CD4-positive, alpha-beta T cell (primary cell): ENCODE measurements at regions not wholly inside any gene's neighbourhood (a gene's known extent, or its start where the extent isn't known, plus 50 kb on each side); places are given as distances from the start of the nearest gene placed in this dataset.

ENCODE experiments used
- ATAC-seq: fragments of 200-7000 bp; cut with Tn5 transposase; one replicate; pipeline ENCODE4 v1.10.0; 2022; ENCODE audit warnings: mild to moderate bottlenecking; ENCODE audit not compliant: poor library complexity
- CTCF ChIA-PET: fragments of 350-600 bp; sonication (Branson Sonifier 250); formaldehyde crosslinking; loops from one replicate; lab custom pipeline; 2021; ENCODE audit warnings: antibody characterized with exemption, inconsistent platforms; lab: Charles Lee
- POLR2A ChIA-PET: fragments of 350-600 bp; sonication (Branson Sonifier 250); formaldehyde crosslinking; loops from one replicate; lab custom pipeline; 2021; ENCODE audit warnings: antibody characterized with exemption, inconsistent platforms; lab: Charles Lee
- DNase-seq, 14 experiments: peaks; one replicate each; pipeline ENCODE4 v3.0.0-alpha.2; 2013 to 2020; ENCODE audit warnings: mixed read lengths in 2 of 14
- H3K27ac ChIP-seq, 2 donors: one replicate each; pipeline versions ENCODE4 v1.5.1 to v1.7.0; 2013; ENCODE audit warnings: low read length in 2 of 2, low read depth in 1 of 2, mild to moderate bottlenecking in 1 of 2
- H3K27me3 ChIP-seq, 2 experiments: 1 replicate in 1 of 2; 2 replicates in 1 of 2; pipeline versions ENCODE4 v1.6.1 to v1.7.0; 2013; ENCODE audit warnings: low read length in 2 of 2, control low read depth in 1 of 2, mild to moderate bottlenecking in 1 of 2, moderate library complexity in 1 of 2; ENCODE audit not compliant: insufficient read depth in 2 of 2, control insufficient read depth in 1 of 2
- H3K36me3 ChIP-seq: one replicate; pipeline ENCODE4 v1.6.1; 2013; ENCODE audit warnings: low read length, control low read depth; ENCODE audit not compliant: insufficient read depth
- H3K4me1 ChIP-seq: one replicate; pipeline ENCODE4 v1.6.1; 2013; ENCODE audit warnings: low read length, control low read depth; ENCODE audit not compliant: insufficient read depth
- H3K4me3 ChIP-seq: one replicate; pipeline ENCODE4 v1.5.1; 2013; ENCODE audit warnings: mild to moderate bottlenecking, low read length, moderate library complexity
- H3K9me3 ChIP-seq, 2 experiments: 1 replicate in 1 of 2; 2 replicates in 1 of 2; pipeline versions ENCODE4 v1.6.1 to v1.7.0; 2013; ENCODE audit warnings: low read length in 2 of 2, mild to moderate bottlenecking in 2 of 2, control low read depth in 1 of 2, moderate library complexity in 1 of 2; ENCODE audit not compliant: control insufficient read depth in 1 of 2, insufficient read depth in 1 of 2
- H3K27ac Mint-ChIP-seq: one replicate; pipeline ENCODE4 v1.8.0; 2020; ENCODE audit warnings: mixed read lengths
- H3K27me3 Mint-ChIP-seq: one replicate; pipeline ENCODE4 v1.8.0; 2021; ENCODE audit warnings: mixed read lengths
- H3K36me3 Mint-ChIP-seq: one replicate; pipeline ENCODE4 v1.8.0; 2021; ENCODE audit warnings: low read depth, mixed read lengths
- H3K4me1 Mint-ChIP-seq: one replicate; pipeline ENCODE4 v1.8.0; 2021; ENCODE audit warnings: low read depth, mixed read lengths
- H3K4me3 Mint-ChIP-seq: one replicate; pipeline ENCODE4 v1.8.0; 2020; ENCODE audit warnings: mild to moderate bottlenecking, mixed read lengths
- H3K9me3 Mint-ChIP-seq: one replicate; pipeline ENCODE4 v1.8.0; 2020; ENCODE audit warnings: mixed read lengths
- intact Hi-C, 2 experiments: fragments of 100-400 bp; cut with DNase I in 1 of 2; cut with micrococcal nuclease in 1 of 2; formaldehyde crosslinking; loops; one replicate each; pipeline versions ENCODE4 v1.15.1 to v1.9.0; 2023 to 2025; cut with DNase I, micrococcal nuclease
- TF ChIP-seq, protein P1 (sequence below): fragments of 200-600 bp; IDR thresholded peaks from one replicate; pipeline ENCODE4 v1.8.0; 2022; ENCODE audit warnings: antibody characterized with exemption, mild to moderate bottlenecking

DNA sequence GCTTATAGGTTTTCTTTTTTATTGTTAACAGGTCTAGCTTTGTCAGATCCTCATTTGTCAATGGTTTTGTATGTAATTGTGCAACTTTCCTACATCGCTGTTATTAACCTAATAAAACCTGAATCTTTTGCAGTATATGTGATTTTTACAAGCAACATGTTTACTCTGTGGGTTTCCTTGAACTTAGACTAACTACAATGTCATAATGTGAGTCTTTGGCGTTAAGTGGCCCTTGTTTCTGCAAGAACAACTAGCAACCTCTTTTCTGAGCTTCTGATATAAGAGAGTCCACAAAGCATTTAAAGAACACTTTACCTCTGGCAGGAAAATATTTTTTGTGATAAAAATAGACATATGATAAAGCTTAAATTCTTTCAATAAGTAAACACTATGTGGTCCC is 230.3 kb upstream of the CFAP20DC start:
- ATAC-seq = no peak
- no peak for DNase-seq
- Histone ChIP-seq H3K27ac (no peak overlapping the region), H3K36me3 (no peaks in the 10 kb centered on the region), H3K9me3 (no peaks in the 10 kb centered on the region), H3K4me1 (no peaks in the 10 kb centered on the region), H3K27me3 (no peaks in the 10 kb centered on the region), H3K4me3 (no peak overlapping the region)
- TF ChIP-seq, protein P1, sequence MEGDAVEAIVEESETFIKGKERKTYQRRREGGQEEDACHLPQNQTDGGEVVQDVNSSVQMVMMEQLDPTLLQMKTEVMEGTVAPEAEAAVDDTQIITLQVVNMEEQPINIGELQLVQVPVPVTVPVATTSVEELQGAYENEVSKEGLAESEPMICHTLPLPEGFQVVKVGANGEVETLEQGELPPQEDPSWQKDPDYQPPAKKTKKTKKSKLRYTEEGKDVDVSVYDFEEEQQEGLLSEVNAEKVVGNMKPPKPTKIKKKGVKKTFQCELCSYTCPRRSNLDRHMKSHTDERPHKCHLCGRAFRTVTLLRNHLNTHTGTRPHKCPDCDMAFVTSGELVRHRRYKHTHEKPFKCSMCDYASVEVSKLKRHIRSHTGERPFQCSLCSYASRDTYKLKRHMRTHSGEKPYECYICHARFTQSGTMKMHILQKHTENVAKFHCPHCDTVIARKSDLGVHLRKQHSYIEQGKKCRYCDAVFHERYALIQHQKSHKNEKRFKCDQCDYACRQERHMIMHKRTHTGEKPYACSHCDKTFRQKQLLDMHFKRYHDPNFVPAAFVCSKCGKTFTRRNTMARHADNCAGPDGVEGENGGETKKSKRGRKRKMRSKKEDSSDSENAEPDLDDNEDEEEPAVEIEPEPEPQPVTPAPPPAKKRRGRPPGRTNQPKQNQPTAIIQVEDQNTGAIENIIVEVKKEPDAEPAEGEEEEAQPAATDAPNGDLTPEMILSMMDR = no peak
- no peaks in the 10 kb centered on the region for H3K36me3 Mint-ChIP-seq
- no peak overlapping the region for H3K27ac Mint-ChIP-seq
- no peaks in the 10 kb centered on the region for H3K9me3 Mint-ChIP-seq
- no peaks in the 10 kb centered on the region for H3K27me3 Mint-ChIP-seq
- POLR2A ChIA-PET = no interaction called here
- no peak overlapping the region for H3K4me3 Mint-ChIP-seq
- no peaks in the 10 kb centered on the region for H3K4me1 Mint-ChIP-seq
- intact Hi-C loops = no loop called here
- CTCF ChIA-PET = no interaction called here

DNA sequence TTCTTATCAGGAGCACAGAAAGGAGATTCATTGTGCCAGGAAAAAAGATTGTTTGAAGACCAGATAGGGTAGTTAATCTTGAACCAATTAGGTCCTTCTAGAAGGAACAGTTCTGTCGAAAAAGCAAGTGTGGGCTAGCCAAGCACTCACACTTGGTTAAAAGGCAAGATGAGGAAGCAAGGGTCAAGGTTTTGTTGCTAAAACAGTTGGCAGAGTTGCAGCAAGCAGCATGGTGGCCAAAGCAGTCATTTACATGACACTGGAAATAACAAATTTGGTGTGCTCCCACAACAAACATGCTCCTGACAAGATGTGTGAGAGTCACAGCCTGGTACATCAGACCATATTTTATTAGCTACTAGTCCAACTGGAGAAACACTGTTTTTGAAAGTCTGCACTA is 228.0 kb upstream of the CFAP20DC start:
- H3K36me3 ChIP-seq = no peaks in the 10 kb centered on the region
- Mint-ChIP-seq H3K27ac (no peak overlapping the region), H3K36me3 (no peaks in the 10 kb centered on the region), H3K9me3 (peaks cover under 1% of the 10 kb centered on the region), H3K4me3 (no peak overlapping the region), H3K4me1 (no peaks in the 10 kb centered on the region), H3K27me3 (no peaks in the 10 kb centered on the region)
- no peak overlapping the region for H3K27ac ChIP-seq
- TF ChIP-seq, protein P1 = no peak
- H3K9me3 ChIP-seq = no peaks in the 10 kb centered on the region
- POLR2A ChIA-PET = no interaction called here
- H3K4me3 ChIP-seq = no peak overlapping the region
- no peaks in the 10 kb centered on the region for H3K27me3 ChIP-seq
- H3K4me1 ChIP-seq = no peaks in the 10 kb centered on the region
- ATAC-seq (no peak), DNase-seq (no peak)
- intact Hi-C loops = no loop called here
- CTCF ChIA-PET = no interaction called here

DNA sequence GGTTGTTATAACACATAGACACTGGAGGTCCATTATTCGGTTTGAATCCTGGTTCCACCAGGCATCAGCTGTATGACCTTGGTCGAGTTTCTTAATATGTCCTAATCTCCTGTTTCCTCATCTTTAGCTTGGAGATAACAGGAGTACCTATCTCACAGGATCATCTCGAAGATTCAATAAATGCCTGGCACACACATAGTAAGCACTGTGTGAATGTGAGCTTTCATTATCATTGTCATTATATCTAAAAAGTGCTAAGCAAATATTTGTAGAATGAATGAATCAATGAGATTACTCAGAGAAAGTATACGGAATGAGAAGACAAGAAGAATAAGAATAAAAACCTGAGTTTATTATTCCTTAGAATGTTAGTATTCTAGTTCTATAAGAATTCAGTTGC is 227.4 kb upstream of the CFAP20DC start:
- TF ChIP-seq, protein P1 = no peak
- ATAC-seq (no peak), DNase-seq (no peak)
- H3K4me3 Mint-ChIP-seq = no peak overlapping the region
- no peak overlapping the region for H3K27ac ChIP-seq
- no peaks in the 10 kb centered on the region for H3K9me3 ChIP-seq
- no peak overlapping the region for H3K27ac Mint-ChIP-seq
- ChIA-PET CTCF (no interaction called here), POLR2A (no interaction called here)
- H3K27me3 ChIP-seq = no peaks in the 10 kb centered on the region
- H3K27me3 Mint-ChIP-seq = no peaks in the 10 kb centered on the region
- H3K4me1 Mint-ChIP-seq = no peaks in the 10 kb centered on the region
- H3K9me3 Mint-ChIP-seq = peaks cover 4% of the 10 kb centered on the region
- no peaks in the 10 kb centered on the region for H3K36me3 ChIP-seq
- intact Hi-C loops = no loop called here
- H3K4me1 ChIP-seq = no peaks in the 10 kb centered on the region
- no peaks in the 10 kb centered on the region for H3K36me3 Mint-ChIP-seq
- no peak overlapping the region for H3K4me3 ChIP-seq
